GM12891 (cell line): ENCODE measurements at regions not wholly inside any gene's neighbourhood (a gene's known extent, or its start where the extent isn't known, plus 50 kb on each side); places are given as distances from the start of the nearest gene placed in this dataset.

Source experiments
- DNase-seq: peaks from one replicate; pipeline ENCODE4 v3.0.0; 2011; ENCODE audit warnings: low spot score; ENCODE audit not compliant: insufficient read length
- FAIRE-seq: peaks from 2 replicates; lab custom pipeline; 2011; peaks lifted over from hg19 to GRCh38; lab: Jason Lieb, UNC
- PAX5 ChIP-seq: IDR thresholded peaks from 2 replicates; pipeline ENCODE4 v1.6.1; 2011; ENCODE audit warnings: low read length, moderate library complexity, mild to moderate bottlenecking; ENCODE audit not compliant: insufficient read depth, severe bottlenecking
- POLR2A ChIP-seq: IDR thresholded peaks from 2 replicates; pipeline ENCODE4 v1.6.1; 2011; ENCODE audit warnings: low read depth, low read length, control low read depth
- POLR2AphosphoS5 ChIP-seq: IDR thresholded peaks from 2 replicates; pipeline ENCODE4 v1.6.1; 2011; ENCODE audit warnings: low read depth, low read length, control low read depth
- POU2F2 ChIP-seq: IDR thresholded peaks from 2 replicates; pipeline ENCODE4 v1.6.1; 2011; ENCODE audit warnings: low read depth, mild to moderate bottlenecking, control low read depth, low read length, moderate library complexity
- SPI1 ChIP-seq: IDR thresholded peaks from 2 replicates; pipeline ENCODE4 v1.6.1; 2011; ENCODE audit warnings: low read depth, low read length, control low read depth
- TAF1 ChIP-seq: IDR thresholded peaks from 2 replicates; pipeline ENCODE4 v1.6.1; 2011; ENCODE audit warnings: low read depth, low read length, control low read depth

DNA sequence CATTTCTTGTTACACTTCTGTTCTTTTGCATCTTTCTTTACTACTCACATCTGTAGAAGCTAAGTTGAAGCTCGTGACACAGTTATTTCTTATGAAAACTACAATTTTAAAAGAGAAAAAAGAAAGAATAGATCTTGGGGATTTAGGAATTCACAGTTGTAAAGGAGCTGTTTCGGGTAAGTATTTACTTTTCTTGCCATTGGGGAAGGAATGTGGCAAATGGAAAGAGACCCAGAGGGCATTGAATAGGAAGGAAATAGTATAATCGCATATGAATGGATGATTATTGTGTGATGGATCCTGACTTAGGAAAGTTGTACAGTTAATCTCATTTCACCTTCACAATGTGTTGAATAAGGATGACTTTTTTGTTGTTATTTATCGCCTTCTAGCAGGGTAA is 914.1 kb upstream of the CDH8 start:
- FAIRE-seq (no peak), DNase-seq (no peak)
- TF ChIP-seq PAX5 (no peak), POLR2AphosphoS5 (no peak), SPI1 (no peak), POU2F2 (no peak), TAF1 (no peak), POLR2A (no peak)

- TF ChIP-seq POU2F2: no peak
- TF ChIP-seq SPI1: no peak
- TF ChIP-seq PAX5: no peak
- no peak for TF ChIP-seq TAF1
- TF ChIP-seq POLR2A: no peak
- TF ChIP-seq POLR2AphosphoS5: no peak
- no peak for FAIRE-seq
- no peak for DNase-seq
These were observed 904.3 kb upstream of the CDH8 start for GRCh38 chr16:62940569-62940968.

DNA sequence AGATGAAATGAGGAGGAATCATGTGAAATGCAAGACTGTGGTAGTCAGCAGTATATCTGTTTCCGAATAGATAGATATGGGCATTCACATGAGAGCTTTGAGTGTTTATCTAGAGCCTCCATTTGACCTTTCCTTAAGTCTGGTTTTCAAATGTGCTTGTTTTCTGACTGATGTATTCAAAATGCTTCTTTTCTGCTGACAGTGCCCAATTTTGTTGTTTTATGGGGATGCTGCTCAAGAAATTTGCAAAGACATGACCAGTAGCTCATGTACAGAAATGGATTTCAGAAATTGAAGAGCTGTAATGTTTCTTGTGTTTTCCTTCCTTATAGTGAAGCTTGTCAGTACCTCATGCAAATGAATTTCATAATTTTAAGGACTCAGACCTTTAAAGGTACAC is 903.4 kb upstream of the CDH8 start:
- no peak for TF ChIP-seq POLR2AphosphoS5
- no peak for TF ChIP-seq POLR2A
- TF ChIP-seq POU2F2: no peak
- FAIRE-seq (no peak), DNase-seq (no peak)

DNA sequence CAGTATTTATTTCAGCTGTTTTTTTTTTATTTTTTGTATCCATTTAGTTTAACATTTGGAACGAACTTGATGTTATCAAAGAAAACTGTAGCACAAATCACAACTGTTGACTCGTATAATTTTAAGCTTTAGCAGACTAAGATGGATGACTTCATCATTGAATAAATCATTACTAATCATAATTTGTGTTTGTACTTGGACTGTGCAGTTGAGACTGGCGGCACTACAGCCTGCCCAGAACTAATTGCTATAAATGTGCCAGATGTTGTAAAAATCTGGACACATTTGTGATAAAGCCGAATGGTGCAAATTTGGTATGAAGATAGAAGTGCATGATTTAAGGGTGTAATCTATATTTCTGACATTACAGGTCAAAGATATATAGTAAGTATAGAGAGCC is 897.7 kb upstream of the CDH8 start:
- TF ChIP-seq SPI1 (no peak), TAF1 (no peak), POU2F2 (no peak), POLR2AphosphoS5 (no peak), POLR2A (no peak), PAX5 (no peak)
- DNase-seq (no peak), FAIRE-seq (no peak)

DNA sequence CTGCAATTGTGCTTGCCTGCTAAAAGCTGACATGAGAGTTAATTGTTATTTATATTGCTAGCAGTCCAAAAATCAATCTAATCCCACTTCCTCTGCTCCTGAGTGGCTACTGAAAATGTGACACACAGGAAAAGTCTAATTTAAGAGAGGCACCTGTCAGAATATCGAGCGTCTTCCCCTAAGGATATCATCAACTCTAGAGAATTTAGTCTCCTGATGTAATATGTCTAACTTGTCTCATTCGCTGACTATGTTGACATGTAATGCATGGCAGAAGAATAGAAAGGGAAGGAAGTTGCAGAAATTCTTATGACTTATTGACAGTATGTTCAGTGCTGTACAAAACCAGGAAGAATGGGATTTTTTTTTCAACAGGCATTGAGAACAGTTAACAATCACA is 893.4 kb upstream of the CDH8 start:
- DNase-seq (no peak), FAIRE-seq (no peak)
- TF ChIP-seq TAF1: no peak
- TF ChIP-seq POU2F2: no peak
- TF ChIP-seq POLR2AphosphoS5: no peak
- TF ChIP-seq POLR2A: no peak
- TF ChIP-seq SPI1: no peak
- TF ChIP-seq PAX5: no peak

DNA sequence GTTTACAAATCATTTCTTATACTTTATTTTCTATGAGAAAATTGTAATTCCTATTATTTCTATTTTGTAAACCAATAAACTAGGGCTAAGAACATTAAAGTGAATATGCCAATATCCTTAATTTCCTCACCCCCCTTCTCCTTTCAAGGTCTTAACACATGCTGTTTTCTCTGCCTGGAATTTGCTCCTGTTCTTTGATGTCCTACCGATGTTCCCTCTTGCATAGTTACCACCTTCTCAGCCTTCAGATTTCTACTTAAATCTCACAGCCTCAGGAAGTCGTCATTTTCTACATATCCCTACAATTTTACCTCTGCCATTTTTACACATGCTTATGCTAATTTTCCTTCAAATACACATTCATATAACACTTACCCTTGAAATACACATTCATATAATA is 890.9 kb upstream of the CDH8 start:
- TF ChIP-seq POLR2A: no peak
- TF ChIP-seq POU2F2: no peak
- no peak for TF ChIP-seq SPI1
- no peak for TF ChIP-seq POLR2AphosphoS5
- TF ChIP-seq PAX5: no peak
- TF ChIP-seq TAF1: no peak
- DNase-seq: no peak
- no peak for FAIRE-seq

- no peak for FAIRE-seq
- no peak for DNase-seq
- TF ChIP-seq POLR2A (no peak), PAX5 (no peak), TAF1 (no peak), POU2F2 (no peak), POLR2AphosphoS5 (no peak), SPI1 (no peak)
These were observed 890.0 kb upstream of the CDH8 start for GRCh38 chr16:62926121-62926801.

DNA sequence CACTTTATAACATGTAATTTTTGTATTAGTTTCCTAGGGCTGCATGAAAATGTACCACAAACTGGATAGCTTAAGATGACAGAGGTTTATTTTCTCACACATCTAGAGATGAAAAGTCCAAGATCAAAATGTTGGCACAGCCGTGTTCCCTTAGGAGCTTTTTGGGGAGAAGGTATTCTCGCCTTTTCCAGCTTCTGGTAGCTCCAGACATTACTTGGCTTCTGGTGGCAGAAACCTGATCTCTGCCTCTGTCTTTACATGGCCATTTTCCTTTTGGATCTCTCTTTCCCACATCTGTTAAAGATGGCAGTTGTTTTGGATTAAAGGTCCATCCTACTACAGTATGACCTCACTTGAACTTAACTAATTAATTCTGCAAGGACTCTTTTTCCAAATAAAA is 885.7 kb upstream of the CDH8 start:
- no peak for TF ChIP-seq POU2F2
- TF ChIP-seq POLR2A: no peak
- TF ChIP-seq TAF1: no peak
- TF ChIP-seq POLR2AphosphoS5: no peak
- no peak for TF ChIP-seq PAX5
- TF ChIP-seq SPI1: no peak
- no peak for FAIRE-seq
- no peak for DNase-seq

GRCh38 chr16:62913924-62914323 is 877.7 kb upstream of the CDH8 start:
- DNase-seq (no peak), FAIRE-seq (no peak)
- TF ChIP-seq POU2F2 (no peak), POLR2AphosphoS5 (no peak), PAX5 (no peak), TAF1 (no peak), POLR2A (no peak), SPI1 (no peak)

GRCh38 chr16:62913333-62913732 is 877.1 kb upstream of the CDH8 start:
- no peak for TF ChIP-seq TAF1
- TF ChIP-seq SPI1: no peak
- TF ChIP-seq POU2F2: no peak
- TF ChIP-seq PAX5: no peak
- TF ChIP-seq POLR2A: no peak
- no peak for TF ChIP-seq POLR2AphosphoS5
- DNase-seq (no peak), FAIRE-seq (no peak)
